HG02884 (cell line): ENCODE measurements at regions not wholly inside any gene's neighbourhood (a gene's known extent, or its start where the extent isn't known, plus 50 kb on each side); places are given as distances from the start of the nearest gene placed in this dataset.

Source experiments
- ATAC-seq: cut with Tn5 transposase; IDR thresholded peaks from one replicate; pipeline ENCODE4 v1.9.1; 2021; ENCODE audit warnings: mild to moderate bottlenecking, moderate library complexity; ENCODE audit not compliant: unreplicated experiment

DNA sequence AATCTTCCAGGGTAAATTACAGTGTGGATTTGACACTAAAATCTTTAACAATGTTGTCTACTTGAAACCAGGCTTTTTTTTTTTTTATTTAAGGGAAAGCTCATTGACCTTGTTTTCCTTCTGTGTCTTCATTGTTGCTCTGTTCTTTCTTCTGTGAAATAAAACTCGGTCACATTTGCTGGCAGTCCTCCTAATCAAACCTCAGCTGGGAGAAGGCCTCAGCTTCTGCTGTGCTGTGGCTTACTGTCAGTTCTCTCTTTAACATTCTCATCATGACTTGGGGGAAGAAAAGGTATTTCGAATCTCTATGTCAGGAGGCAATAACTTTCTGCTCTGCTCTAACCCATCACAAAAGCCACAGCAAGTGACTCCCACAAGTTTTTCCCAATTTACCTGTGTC, 268.9 kb downstream of the ZNF608 start:
- no peak for ATAC-seq

DNA sequence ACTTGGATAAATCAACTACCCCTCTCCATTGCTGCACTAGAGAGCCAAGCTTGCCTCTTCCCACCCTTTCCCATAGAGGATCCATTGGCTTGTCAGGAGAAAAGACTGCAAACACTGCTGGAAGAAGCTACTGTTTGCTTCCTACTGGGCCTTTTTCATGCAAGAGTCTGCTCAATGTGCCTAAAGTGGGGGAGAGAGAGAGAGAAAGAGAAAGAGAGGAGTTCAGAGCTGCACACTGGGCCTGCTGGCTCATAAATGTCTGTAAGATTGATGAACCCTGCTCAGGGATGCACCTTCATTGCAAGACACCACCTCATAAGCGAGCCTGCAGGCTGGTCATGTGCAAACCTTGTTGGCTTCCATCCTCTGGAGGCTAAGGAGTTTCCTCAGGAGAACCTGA, 269.4 kb downstream of the ZNF608 start:
- ATAC-seq: no peak

DNA sequence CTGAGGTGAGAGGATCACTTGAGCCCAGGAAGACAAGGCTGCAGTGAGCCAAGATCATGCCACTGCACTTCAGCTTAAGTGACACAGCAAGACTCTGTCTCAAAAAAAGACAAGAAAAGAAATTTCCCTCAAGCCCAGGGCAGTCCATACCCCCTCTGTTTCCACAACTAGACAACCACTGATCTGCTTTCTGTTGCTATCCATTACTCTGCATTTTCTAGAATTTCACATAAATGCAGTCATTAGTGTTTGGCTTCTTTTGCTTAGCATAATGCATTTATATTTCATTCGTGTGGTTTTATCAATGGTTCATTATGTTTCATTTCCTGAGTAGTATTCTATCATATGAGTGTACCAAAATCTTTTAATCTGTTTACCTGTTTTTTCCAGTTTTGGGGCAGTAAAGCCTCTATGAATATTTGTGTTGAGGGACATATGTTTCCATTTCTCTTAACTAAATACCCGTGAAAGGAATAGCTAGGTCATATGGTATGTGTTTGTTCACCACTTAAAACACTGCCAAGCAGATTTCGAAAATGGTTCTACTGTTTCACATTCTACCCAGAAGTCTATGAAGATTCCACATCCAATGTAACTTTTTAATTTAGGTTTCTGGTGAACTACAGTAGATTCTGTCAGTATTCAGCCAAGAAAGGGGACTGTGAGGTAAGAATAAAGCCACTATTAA, 271.8 kb downstream of the ZNF608 start:
- no peak for ATAC-seq

DNA sequence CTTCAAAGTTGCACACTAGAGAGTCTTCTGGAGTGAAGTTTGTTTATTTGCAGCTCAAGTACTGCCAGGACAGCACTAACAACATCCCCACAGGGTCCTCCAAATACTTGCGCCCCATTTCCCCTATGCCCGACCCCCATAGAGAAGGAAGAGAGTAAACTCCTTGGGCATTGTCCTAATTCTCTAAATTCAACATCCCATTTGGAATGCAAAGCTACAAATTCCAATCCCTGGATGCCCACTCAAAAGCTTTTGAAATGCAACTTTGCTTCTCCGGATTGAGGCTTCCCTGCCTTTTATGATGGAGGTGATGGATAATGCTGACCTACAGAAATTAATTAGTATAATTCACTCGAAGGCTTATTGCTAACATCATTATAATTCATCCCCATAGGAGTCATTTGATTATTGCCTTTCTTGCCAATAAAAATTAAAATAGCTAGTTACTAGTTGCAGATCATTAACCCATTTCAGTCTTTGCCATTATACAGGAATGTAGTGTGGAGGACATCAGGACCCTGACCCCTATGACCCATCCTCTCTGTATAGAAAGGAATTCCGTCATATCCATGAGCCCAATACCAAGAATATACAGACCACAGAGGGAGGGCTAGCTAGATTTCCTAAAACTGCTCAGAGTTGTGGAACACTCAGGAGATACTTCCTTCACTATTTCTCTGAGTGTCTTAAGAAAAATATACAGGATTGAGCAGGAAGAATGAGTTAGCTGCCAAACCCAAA, 277.6 kb downstream of the ZNF608 start:
- no peak for ATAC-seq

DNA sequence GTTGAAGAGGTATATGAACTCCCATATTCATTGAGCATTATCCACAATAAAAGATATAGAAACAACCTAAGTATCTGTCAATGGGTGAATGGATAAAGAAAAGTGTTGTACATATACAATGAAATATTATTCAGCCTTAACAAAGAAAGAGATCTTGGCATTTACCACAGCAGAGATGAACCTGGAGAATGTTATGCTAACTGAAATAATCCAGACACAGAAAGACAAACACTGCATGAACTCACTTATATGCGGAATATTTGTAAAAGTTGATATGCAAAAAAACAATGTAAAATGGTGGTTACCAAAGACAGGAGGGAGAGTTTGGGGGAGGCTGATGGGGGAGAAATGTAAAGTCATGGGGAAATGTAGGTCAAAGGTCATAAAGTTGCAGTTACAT, 278.7 kb downstream of the ZNF608 start:
- ATAC-seq: no peak

DNA sequence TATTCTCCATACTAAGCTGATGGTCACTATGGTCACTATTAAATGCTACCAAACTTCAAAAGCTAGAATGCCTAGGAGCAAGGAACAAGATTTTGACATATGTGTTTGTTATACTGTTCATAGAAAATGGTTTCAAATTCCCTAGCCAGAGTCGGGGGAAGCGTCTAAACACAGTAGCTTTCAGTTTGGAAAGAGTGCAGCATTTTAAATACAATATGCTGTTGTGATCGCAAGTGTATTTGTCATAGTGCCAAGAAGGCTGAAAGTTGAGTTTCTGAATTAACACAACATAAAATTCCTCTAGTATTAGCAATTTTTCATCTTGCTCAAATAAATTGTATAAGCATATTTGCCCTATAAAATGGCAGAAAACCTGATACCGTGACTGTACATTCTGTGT, 280.4 kb downstream of the ZNF608 start:
- ATAC-seq: no peak

DNA sequence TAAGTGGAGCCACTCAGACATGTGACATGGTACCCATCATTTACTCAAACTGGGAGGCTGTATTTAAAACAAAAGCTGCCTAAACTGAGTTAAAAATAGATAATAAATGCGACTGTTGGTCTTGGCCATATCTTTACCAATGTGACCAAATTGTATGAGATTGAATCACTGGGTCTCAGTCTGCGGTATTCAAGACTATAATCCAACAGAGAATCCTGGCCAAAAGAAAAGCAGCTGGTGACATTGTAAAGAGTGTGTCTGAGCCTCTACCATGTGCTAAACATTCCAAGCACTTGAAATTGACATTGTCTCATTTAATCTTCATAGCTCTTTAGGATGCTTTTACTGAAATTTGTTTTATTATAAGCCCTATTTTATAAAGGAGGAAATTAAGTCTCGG, 282.6 kb downstream of the ZNF608 start:
- no peak for ATAC-seq

DNA sequence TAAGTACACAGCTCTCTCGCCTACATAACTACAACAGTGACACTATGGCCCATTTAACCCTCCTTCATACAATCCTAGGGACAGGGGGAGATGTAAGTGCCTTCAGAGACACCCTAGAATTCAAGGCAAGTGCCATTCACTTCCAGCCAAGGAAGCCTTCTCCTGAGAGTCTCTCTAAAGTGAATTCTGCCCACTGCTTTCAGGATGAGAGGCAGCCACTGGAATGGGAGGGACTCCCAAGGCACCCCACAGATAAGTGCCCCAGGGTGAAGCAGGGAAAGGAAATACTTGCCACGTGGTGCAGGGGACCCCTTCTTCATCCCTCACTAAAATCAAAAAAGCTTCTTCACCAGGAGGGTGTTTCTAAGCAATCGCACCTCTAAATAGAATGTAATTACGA, 283.7 kb downstream of the ZNF608 start:
- no peak for ATAC-seq

DNA sequence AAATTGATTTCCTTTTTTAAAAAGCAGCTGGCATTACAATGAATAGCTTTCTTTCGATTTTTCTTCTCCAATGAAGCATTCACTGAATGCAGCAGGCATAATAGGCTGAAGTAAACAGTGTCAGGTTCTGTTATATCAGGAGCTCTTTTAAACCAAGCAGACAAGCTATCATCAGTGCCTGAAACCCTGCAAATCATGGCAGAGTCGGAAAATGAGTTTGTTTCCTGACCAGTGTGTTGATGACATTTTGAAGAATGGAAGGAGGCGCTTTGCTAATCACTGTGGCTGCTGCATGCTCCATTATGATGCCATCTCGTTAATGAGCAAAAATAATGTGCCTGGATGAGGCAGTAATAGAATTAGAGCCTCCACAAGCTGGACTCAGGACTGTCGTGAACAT, 284.5 kb downstream of the ZNF608 start:
- no peak for ATAC-seq

DNA sequence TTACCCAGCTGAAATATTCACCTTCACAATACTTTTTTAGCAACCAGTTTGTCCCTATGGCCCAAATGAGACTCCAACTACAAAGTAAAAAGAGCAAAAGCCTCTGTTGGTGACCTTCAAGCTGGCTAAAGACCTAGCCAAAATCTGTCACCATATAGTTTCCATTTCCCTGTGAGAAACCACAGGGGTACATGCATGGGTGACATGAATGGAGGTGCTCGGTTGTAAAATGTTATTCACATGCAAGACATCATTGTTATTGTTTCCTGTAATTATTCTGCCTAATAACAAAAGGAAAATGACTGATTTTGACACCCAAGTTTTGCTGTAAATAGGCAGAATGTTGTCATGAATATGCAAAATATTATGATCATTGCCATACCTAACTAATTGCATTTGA, 285.3 kb downstream of the ZNF608 start:
- ATAC-seq: no peak

DNA sequence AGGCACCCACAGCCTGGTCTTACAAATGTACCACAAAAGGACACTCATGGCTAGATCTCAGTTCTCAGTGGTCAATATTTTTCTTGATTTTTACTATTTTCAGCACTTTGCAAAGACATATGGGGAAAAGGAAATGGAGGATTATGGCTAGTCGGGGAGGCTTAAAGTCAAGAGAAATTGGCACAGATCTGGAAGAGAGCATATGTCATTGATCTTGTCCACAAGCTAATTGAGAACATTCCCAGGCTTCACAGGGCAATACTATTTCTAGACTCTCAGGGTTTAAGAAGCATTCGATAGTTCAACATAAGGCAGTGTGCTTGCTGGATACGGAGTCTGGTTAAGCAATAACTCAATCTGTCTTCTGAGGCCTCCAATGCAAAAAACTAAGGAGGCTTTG, 285.8 kb downstream of the ZNF608 start:
- ATAC-seq: no peak

DNA sequence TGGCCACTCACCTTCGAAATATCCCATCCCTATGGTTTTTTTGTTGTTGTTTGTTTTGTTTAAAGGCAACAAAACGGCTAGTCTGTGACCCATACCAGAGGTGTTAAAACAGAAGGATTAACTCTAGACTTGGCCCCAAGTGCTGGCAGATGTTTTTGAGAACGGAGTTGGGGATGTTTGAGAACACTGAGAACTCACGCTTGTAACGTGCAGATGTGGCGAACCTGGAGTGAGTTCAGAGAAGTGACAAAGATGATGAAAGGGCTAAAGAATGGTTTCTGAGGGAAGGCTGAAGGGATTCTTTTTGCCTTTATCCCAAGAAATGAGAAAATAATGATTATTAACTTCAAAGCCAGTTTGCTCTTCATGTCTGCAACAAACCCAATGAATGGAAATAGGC, 286.5 kb downstream of the ZNF608 start:
- ATAC-seq: no peak

DNA sequence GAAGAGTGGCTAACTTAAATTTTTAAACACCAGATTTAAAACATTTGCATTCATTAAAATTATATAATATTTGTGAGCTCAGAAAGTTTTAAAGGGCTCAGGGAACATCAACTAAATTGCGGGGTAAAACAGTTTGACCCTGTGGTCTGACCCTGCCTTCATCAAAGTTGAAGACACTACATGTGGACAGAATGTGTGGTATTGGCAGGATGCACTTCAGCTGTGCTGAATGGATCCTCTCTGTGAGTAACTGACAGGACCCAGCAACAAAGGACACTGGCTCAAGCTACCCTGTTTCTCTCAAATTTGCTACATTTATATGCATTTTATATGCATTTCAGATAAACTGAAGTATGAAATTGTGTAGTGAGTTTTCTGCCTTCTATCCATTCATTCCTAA, 288.5 kb downstream of the ZNF608 start:
- ATAC-seq: no peak

DNA sequence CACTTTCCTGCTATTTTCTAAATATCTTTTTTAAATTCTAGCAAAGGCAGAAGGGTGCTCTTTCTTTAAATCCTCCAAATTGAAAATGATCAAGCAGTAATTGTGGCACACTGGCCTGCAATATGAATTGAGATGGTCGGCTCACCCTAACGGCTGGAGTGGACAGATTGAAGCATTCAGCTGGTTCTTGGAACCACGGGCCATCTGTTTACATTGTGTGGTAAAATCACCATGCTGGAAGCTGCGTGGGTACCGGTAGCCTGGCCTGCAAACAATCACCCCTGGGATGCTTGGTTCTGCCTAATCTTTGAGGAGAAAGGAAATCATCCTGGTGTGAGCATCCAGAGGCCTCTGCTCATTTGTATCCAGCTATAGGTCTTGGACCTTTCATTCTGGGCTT, 289.3 kb downstream of the ZNF608 start:
- no peak for ATAC-seq

DNA sequence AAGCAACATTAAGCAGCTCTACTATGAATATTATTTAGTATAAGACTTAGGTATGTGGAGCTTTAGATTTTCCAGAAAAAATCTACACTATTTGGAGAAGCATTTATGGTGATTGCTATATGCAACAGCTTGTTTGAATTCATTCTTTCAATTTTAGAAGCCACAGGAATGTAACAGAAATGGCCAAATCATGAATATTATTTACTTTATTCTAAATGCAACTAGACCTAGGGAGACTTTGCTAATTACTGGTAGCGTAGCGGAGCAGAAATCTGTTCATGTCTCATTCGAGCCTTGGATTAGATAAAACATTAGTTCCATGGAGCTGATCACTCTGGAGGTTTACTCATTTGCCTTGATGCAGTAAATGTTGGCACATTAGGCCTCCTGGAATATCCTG, 290.2 kb downstream of the ZNF608 start:
- ATAC-seq: no peak

DNA sequence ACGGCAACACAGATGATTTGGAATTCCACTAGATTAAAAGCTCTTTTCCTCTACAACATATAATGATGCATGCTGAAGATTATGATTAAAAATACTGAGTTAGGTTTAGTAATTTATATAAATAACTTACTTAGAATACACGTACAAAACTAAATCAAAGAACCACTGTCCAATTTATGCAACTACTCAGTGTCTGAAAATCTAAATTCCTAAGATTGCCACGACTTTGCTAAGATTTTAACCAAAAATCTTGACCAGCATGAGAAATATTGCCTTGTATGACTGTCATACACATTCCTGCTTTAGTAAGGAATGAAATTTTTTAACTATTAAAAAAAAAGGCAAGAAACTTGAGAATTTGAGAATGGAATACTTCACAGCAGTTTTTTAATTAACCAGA, 292.4 kb downstream of the ZNF608 start:
- no peak for ATAC-seq

DNA sequence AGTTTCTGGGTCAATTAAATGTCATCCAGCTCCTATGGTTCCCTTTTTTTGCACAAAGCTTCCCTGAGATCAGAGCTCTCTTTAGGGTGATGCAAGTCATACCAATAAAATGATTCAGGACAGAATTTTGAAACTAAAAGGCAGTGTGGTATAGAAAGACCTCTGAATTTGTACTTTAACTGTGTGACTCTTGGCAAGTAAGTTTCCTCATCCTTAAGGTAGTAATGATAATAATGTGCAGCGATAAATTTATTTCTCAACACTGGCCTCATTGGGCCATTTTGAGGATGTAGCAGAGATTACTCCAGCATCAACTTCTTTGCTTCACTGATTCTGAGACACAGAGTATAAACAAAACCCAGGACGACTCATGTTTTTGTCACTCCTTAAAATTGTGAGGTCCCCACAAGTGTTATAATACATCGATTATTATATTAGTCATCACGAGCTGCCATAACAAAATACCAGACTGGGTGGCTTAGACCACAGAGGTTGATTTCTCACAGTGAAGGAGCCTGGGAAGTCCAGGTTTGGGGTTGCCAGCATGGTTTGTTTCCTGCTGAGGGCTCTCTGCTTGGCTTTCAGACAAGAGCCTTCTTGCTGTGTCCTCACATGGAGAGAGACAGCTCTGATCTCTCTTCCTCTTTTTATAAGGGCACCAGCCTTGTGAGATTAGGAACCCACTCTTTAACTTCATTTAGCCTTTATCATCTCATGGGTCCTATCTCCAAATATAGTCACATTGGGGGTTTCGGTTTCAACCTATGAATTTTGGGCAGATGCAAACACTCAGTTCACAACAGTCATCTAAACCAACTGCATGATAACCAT, 293.0 kb downstream of the ZNF608 start:
- ATAC-seq: peak; percentile 90

DNA sequence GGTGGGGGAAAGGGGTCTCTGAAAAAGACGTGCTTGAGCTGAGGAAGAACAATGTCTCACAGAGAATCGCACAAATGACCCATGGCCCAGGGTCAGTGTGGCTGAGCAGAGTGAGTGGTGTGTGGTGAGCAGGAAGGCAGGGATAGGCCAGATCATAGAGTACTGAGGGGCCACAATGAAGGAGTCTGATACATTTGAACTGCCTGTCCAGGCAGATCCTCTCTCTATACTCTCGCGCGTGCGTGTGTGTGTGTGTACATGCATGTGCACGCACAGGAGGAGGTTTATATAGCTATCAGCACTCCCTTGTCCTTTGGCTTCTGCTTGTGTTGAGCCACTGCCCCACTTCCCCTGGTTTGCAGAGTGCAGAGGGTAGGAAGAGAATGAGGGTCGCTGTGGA, 294.0 kb downstream of the ZNF608 start:
- no peak for ATAC-seq

DNA sequence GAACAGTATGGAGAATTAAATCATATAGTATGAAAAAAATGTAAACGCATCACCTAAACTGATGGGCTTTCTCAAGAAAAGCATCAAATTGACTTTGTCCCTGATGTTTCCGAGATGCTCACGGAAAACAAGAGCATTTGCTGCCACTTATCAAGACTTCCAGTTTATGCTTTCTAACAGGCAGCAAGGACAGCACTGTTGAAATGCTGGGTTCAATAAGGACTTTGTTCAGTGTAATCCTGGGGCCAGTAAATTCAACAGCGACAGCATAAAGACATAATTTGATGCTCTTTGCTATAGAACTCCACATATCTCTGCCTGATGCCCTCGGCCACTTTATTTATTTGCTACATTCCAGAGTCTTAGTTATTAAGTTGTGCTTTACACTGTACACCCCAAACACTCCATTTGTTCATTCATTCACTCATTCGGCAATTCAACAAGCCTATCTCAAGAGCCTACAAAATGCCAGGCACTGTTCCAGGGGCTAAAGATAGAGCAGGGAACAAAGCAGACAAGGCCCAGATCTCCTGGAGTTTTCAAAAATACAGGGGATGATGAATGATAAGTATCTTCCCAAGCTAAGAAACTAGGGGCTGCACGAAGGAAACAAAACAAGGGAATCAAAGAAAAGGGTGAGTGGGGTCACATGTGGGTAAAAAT, 294.6 kb downstream of the ZNF608 start:
- no peak for ATAC-seq

DNA sequence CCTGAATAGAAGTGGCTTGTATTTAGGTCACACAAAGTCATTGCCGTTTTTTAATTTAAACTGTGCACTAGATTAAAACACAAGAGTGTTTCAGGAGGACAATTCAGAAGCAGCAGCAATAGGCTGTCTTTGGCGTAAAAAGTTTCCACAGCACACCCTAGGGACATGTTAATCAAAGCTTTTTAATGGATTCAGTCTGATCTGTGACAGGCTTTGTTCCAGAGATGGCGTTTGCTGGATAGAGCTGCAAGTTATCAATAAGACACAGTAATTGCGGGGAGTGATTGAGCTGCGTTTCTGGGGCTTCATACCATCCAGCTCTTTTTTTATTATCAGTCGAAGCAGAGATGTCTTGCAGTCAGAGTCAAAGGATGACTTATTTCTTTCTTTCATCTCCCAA, 300.3 kb downstream of the ZNF608 start:
- no peak for ATAC-seq

DNA sequence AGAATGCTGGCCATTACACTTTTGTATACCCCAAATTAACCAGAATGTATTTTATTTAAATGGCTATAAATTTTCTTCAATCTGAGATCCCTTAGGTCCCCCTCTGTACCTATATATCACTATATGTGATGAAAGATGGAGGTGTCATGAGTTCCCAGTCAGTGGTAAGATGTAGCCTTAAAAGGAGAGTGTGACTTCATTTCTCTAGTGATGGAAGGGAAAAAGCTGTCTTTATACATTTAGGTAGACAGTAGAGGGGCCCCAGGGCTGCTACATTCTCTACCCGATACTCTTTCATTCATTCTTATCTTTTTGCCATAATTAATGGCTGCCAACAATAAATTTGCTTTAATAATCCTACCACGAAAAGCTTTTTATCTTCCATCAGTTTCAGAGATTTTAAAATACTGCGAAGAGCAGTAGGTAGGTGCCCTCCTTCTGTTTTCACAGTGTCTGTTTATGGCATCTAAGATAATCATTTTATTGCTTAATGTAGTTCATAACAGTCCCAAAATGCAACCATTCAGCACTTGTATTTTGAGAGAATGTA, 301.3 kb downstream of the ZNF608 start:
- no peak for ATAC-seq
